BJ (cell line): ENCODE measurements at regions not wholly inside any gene's neighbourhood (a gene's known extent, or its start where the extent isn't known, plus 50 kb on each side); places are given as distances from the start of the nearest gene placed in this dataset.
A peak's percentile ranks its signal among the peaks of the same experiment; 100 is the strongest.

Source experiments
- CTCF ChIA-PET: fragments of 350-600 bp; formaldehyde crosslinking; extraction: SDS; loops from one replicate; lab custom pipeline; 2021; ENCODE audit warnings: antibody characterized with exemption, inconsistent platforms; lab: Yijun Ruan, JAX
- POLR2A ChIA-PET: fragments of 300-600 bp; sonication (Branson Sonifier 250); formaldehyde crosslinking; extraction: SDS; loops from one replicate; lab custom pipeline; 2021; ENCODE audit warnings: antibody characterized with exemption; lab: Charles Lee
- DNase-seq: peaks from one replicate; pipeline ENCODE4 v3.0.0-alpha.2; 2011; ENCODE audit warnings: low read depth
- H3K27me3 ChIP-seq: 2 replicates; pipeline ENCODE4 v1.6.0; 2011; ENCODE audit warnings: low read length; ENCODE audit not compliant: control insufficient read depth, insufficient read depth
- H3K36me3 ChIP-seq: 2 replicates; pipeline ENCODE4 v1.5.1; 2011; ENCODE audit warnings: low read length; ENCODE audit not compliant: control insufficient read depth, insufficient read depth
- H3K4me3 ChIP-seq: 2 replicates; pipeline ENCODE4 v1.5.1; 2011; ENCODE audit warnings: low read depth, mild to moderate bottlenecking, control low read depth, low read length
- CTCF ChIP-seq: IDR thresholded peaks from 2 replicates; pipeline ENCODE4 v1.5.1; 2011; ENCODE audit warnings: low read depth, mild to moderate bottlenecking, control low read depth, inconsistent platforms, low read length, moderate library complexity; ENCODE audit not compliant: insufficient read depth

DNA sequence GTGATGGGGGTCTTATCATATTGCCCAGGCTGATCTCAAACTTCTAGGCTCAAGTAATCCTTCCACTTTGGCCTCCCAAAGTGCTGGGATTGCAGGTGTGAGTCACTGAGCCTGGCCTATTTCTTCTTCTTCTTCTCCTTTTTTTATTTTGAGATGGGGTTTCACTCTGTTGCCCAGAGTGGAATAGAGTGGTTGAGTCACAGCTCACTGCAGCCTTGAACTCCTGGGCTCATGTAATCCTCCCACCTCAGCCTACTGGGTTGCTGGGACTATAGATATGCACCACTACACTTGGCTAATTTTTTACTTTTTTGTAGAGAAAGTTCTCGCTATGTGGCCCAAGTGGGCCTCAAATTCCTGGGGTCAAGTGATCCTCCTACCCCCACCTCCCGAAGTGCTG is 124.3 kb downstream of the SKIDA1 start:
- Histone ChIP-seq H3K4me3 (no peak overlapping the region), H3K27me3 (no peaks in the 10 kb centered on the region), H3K36me3 (no peaks in the 10 kb centered on the region)
- TF ChIP-seq CTCF, result no peak
- no peak for DNase-seq
- ChIA-PET CTCF (interaction anchor here (0.6 kb wide), 1 partner anchor 27 kb away, joined by 3 read pairs; no protein-coding TSS in a partner anchor), POLR2A (interaction anchor here (0.6 kb wide), 1 partner anchor 91 kb away, joined by 8 read pairs; no protein-coding TSS in a partner anchor)

DNA sequence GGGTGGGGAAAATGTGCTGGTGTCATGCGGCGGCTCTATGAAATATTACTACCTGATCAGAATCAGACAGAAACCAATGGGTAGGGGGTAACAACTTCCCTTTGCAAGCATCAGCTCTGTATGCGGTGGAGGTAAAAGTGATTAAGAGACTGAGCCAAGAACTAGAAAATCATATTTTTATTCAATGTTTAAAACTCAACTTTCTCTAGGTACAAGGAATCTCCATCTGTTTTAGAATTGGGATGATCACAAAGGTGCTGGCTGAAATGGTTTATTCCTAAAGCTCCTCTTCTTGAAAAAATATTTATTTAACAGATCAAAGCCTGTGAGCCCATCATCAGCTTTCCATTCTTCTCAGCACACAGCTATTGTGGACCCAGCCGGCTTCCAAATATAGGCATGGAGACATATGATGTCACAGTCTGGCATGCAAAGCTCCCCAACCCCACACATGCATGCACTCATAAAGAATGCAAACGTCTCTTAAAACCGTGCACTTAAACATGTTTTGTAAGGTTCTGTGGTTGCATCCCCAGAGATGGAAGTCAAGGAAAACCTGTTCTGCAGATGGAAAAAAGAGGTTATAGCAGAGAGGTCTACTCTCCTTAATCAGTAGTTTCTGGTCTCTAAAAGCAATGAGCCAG is 126.0 kb downstream of the SKIDA1 start:
- H3K4me3 ChIP-seq, result no peak overlapping the region
- TF ChIP-seq CTCF, result no peak
- ChIA-PET POLR2A (interaction anchor here (1.2 kb wide), 1 partner anchor 97 kb away, joined by 3 read pairs; no protein-coding TSS in a partner anchor), CTCF (no interaction called here)
- DNase-seq, result peak; percentile 85
- no peaks in the 10 kb centered on the region for H3K36me3 ChIP-seq
- no peaks in the 10 kb centered on the region for H3K27me3 ChIP-seq

- POLR2A ChIA-PET, result interaction anchor here (0.5 to 0.7 kb wide), 2 partner anchors 119 to 598 kb away, joined by 3 to 7 read pairs; no protein-coding TSS in a partner anchor
- TF ChIP-seq CTCF, result no peak
- peak; percentile 72 for DNase-seq
- H3K27me3 ChIP-seq, result no peaks in the 10 kb centered on the region
- H3K4me3 ChIP-seq, result no peak overlapping the region
- no peaks in the 10 kb centered on the region for H3K36me3 ChIP-seq
- CTCF ChIA-PET, result interaction anchor here (0.6 to 0.8 kb wide), 3 partner anchors 9 to 1113 kb away, joined by 3 to 4 read pairs (median 3); no protein-coding TSS in a partner anchor
Measured at GRCh38 chr10:21398563-21399231, 126.8 kb downstream of the SKIDA1 start.

- ChIA-PET POLR2A (no interaction called here), CTCF (no interaction called here)
- no peak for TF ChIP-seq CTCF
Measured at GRCh38 chr10:21396889-21397288, 128.6 kb downstream of the SKIDA1 start.

DNA sequence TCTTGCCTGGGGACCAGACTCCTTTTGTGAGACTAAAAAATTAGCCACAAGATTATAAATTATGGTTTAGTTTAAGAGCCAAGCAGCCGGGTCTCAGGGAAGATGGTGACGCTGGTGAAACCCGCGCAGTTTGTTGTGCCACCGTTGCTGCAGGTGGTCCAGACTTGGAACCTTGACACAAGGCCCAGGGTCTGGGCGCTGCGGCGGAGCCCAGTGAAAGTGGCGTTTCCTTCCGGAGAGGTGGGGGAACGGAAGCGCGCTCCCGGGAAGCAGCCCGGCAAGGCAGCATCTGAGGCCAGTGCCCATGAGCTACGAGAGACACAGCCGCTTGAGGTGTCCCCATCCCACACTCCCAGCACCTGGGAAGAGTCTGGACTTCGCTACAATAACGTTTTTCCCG is 131.6 kb downstream of the SKIDA1 start:
- Histone ChIP-seq H3K36me3 (no peaks in the 10 kb centered on the region), H3K4me3 (no peak overlapping the region), H3K27me3 (no peaks in the 10 kb centered on the region)
- DNase-seq, result no peak
- TF ChIP-seq CTCF, result no peak
- POLR2A ChIA-PET, result no interaction called here
- CTCF ChIA-PET, result no interaction called here

More at GRCh38 chr10:21396889-21397288, 128.6 kb downstream of the SKIDA1 start:
- Histone ChIP-seq H3K4me3 (no peak overlapping the region), H3K27me3 (no peaks in the 10 kb centered on the region), H3K36me3 (no peaks in the 10 kb centered on the region)
- no peak for DNase-seq
